ENCODE measurements at regions not wholly inside any gene's neighbourhood (a gene's known extent, or its start where the extent isn't known, plus 50 kb on each side); places are given as distances from the start of the nearest gene placed in this dataset.

- no peak for TF ChIP-seq CHD7 (IDR thresholded peaks at IDR 0.05; ENCODE audit: insufficient replicate concordance, low read length)
- TF ChIP-seq BACH1 (IDR thresholded peaks at IDR 0.05; ENCODE audit: low read length), result no peak
- no peak for TF ChIP-seq FOSL1 (IDR thresholded peaks at IDR 0.05; ENCODE audit: insufficient read depth, low read depth, low read length)
- TF ChIP-seq CBX8 (IDR thresholded peaks at IDR 0.05; ENCODE audit: borderline replicate concordance, low read depth, low read length), result no peak
Observed at GRCh38 chr11:11171285-11171684, 181.8 kb downstream of the CSNK2A3 start (continued).

All from H1 (cell line).